ENCODE measurements at regions not wholly inside any gene's neighbourhood (a gene's known extent, or its start where the extent isn't known, plus 50 kb on each side); places are given as distances from the start of the nearest gene placed in this dataset.
"Not testable (repeated sequence)": the region's sequence is repeated elsewhere in the genome, so short reads cannot be mapped to it uniquely, and the experiment has no call there.

GRCh38 chrX:81959964-81960363, 758.1 kb downstream of the SH3BGRL start:
- no peaks in the 10 kb centered on the region for H3K9me3 Mint-ChIP-seq (ENCODE audit: unreplicated experiment)

GRCh38 chrX:81974413-81974812, 772.5 kb downstream of the SH3BGRL start:
- CTCF ChIA-PET: interaction anchor here (0.7 kb wide), 1 partner anchor 783 kb away, joined by 3 read pairs; no protein-coding TSS in a partner anchor
- H3K4me3 Mint-ChIP-seq (ENCODE audit: unreplicated experiment); H3K27ac Mint-ChIP-seq (ENCODE audit: low read depth, unreplicated experiment); DNase-seq (ENCODE audit: unreplicated experiment); BruUV-seq (replicated peaks); H3K9me3 Mint-ChIP-seq (ENCODE audit: unreplicated experiment); H3K4me1 Mint-ChIP-seq (ENCODE audit: insufficient read depth, unreplicated experiment); intact Hi-C loops (cut with micrococcal nuclease); POLR2A ChIA-PET; H3K27me3 Mint-ChIP-seq (ENCODE audit: insufficient read depth, unreplicated experiment); H3K36me3 Mint-ChIP-seq (ENCODE audit: insufficient read depth, unreplicated experiment): not testable (repeated sequence)

More at GRCh38 chrX:81959964-81960363, 758.1 kb downstream of the SH3BGRL start:
- Mint-ChIP-seq H3K27ac (ENCODE audit: low read depth, unreplicated experiment) (no peak overlapping the region), H3K27me3 (ENCODE audit: insufficient read depth, unreplicated experiment) (no peaks in the 10 kb centered on the region), H3K36me3 (ENCODE audit: insufficient read depth, unreplicated experiment) (no peaks in the 10 kb centered on the region), H3K4me1 (ENCODE audit: insufficient read depth, unreplicated experiment) (no peaks in the 10 kb centered on the region), H3K4me3 (ENCODE audit: unreplicated experiment) (no peak overlapping the region)
- CTCF ChIA-PET: interaction anchor here (0.8 kb wide), 1 partner anchor 471 kb away, joined by 3 read pairs; no protein-coding TSS in a partner anchor
- POLR2A ChIA-PET: interaction anchor here (0.6 kb wide), 2 partner anchors 932 to 1037 kb away, joined by 4 read pairs; no protein-coding TSS in a partner anchor
- intact Hi-C loops (cut with micrococcal nuclease): loop anchor here (5.0 to 10.0 kb wide), 5 partner anchors 468 to 1805 kb away; no protein-coding TSS in a partner anchor
- TF ChIP-seq CTCF (IDR thresholded peaks at IDR 0.05; ENCODE audit: unreplicated experiment): no peak
- no TSS peak for BruUV-seq (replicated peaks)
- DNase-seq (ENCODE audit: unreplicated experiment): no peak

GRCh38 chrX:81979806-81980515, 778.1 kb downstream of the SH3BGRL start:
- Mint-ChIP-seq H3K36me3 (ENCODE audit: insufficient read depth, unreplicated experiment) (no peaks in the 10 kb centered on the region), H3K4me1 (ENCODE audit: insufficient read depth, unreplicated experiment) (no peaks in the 10 kb centered on the region), H3K9me3 (ENCODE audit: unreplicated experiment) (peaks cover 10% of the 10 kb centered on the region), H3K27me3 (ENCODE audit: insufficient read depth, unreplicated experiment) (no peaks in the 10 kb centered on the region), H3K4me3 (ENCODE audit: unreplicated experiment) (no peak overlapping the region), H3K27ac (ENCODE audit: low read depth, unreplicated experiment) (no peak overlapping the region)
- intact Hi-C loops (cut with micrococcal nuclease): no loop called here
- DNase-seq (ENCODE audit: unreplicated experiment): no peak
- CTCF ChIA-PET: interaction anchor here (1.5 kb wide), 1 partner anchor 22 kb away, joined by 5 read pairs; no protein-coding TSS in a partner anchor
- no peak for TF ChIP-seq CTCF (IDR thresholded peaks at IDR 0.05; ENCODE audit: unreplicated experiment)
- no TSS peak for BruUV-seq (replicated peaks)
- POLR2A ChIA-PET: no interaction called here

GRCh38 chrX:81987217-81987616, 785.3 kb downstream of the SH3BGRL start:
- CTCF ChIA-PET; DNase-seq (ENCODE audit: unreplicated experiment); intact Hi-C loops (cut with micrococcal nuclease); BruUV-seq (replicated peaks); H3K4me1 Mint-ChIP-seq (ENCODE audit: insufficient read depth, unreplicated experiment); H3K4me3 Mint-ChIP-seq (ENCODE audit: unreplicated experiment); H3K9me3 Mint-ChIP-seq (ENCODE audit: unreplicated experiment); H3K36me3 Mint-ChIP-seq (ENCODE audit: insufficient read depth, unreplicated experiment); POLR2A ChIA-PET; H3K27ac Mint-ChIP-seq (ENCODE audit: low read depth, unreplicated experiment); H3K27me3 Mint-ChIP-seq (ENCODE audit: insufficient read depth, unreplicated experiment): not testable (repeated sequence)

- no peaks in the 10 kb centered on the region for H3K27me3 Mint-ChIP-seq (ENCODE audit: insufficient read depth, unreplicated experiment)
- no peaks in the 10 kb centered on the region for H3K4me1 Mint-ChIP-seq (ENCODE audit: insufficient read depth, unreplicated experiment)
- no peak for TF ChIP-seq CTCF (IDR thresholded peaks at IDR 0.05; ENCODE audit: unreplicated experiment)
- intact Hi-C loops (cut with micrococcal nuclease): no loop called here
- no peak overlapping the region for H3K4me3 Mint-ChIP-seq (ENCODE audit: unreplicated experiment)
- ChIA-PET POLR2A (no interaction called here), CTCF (no interaction called here)
- BruUV-seq (replicated peaks): no TSS peak
- DNase-seq (ENCODE audit: unreplicated experiment): no peak
- H3K9me3 Mint-ChIP-seq (ENCODE audit: unreplicated experiment): peaks cover 31% of the 10 kb centered on the region
- no peaks in the 10 kb centered on the region for H3K36me3 Mint-ChIP-seq (ENCODE audit: insufficient read depth, unreplicated experiment)
- no peak overlapping the region for H3K27ac Mint-ChIP-seq (ENCODE audit: low read depth, unreplicated experiment)
Measured at GRCh38 chrX:81996166-81996565, 794.3 kb downstream of the SH3BGRL start.
